ENCODE measurements at regions not wholly inside any gene's neighbourhood (a gene's known extent, or its start where the extent isn't known, plus 50 kb on each side); places are given as distances from the start of the nearest gene placed in this dataset.
A peak's percentile ranks its signal among the peaks of the same experiment; 100 is the strongest.

DNA sequence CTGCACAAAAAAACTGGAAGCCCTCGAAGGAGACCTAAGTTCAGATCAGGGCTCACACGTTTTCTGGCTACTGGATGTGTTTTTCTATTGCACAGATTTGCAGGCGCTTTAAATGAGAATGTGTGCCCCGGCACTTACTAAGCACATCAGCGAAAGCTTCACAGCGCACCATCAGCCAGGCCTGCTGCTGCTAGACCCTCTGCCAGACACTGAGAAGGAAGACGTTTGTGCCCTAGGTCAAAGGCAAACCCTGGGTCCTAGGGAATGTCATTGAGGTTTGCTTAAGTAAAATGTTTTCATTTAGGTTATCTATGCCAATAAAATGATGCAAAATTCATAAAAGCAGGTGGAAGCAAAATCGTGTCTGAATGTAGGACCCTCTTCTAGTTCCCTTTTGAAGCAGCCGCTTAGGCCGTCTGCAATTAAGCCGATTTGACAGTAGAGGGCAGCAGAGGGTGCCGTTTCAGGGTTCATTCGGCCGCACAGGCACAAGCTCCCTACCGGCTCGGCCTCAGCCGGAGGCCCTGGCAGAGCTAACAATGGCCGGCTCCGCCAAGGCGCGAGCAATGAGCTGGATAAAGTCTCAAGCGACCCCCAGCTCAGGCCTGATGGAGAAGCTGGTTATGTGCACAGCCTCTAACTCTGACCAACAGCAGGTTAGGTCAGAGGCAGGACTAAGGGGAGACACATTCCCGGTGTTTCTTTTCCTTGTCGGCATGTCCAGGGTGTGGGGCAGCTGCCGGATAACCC is 107.2 kb upstream of the FOXA2 start (continued):
- TF ChIP-seq, protein P1, sequence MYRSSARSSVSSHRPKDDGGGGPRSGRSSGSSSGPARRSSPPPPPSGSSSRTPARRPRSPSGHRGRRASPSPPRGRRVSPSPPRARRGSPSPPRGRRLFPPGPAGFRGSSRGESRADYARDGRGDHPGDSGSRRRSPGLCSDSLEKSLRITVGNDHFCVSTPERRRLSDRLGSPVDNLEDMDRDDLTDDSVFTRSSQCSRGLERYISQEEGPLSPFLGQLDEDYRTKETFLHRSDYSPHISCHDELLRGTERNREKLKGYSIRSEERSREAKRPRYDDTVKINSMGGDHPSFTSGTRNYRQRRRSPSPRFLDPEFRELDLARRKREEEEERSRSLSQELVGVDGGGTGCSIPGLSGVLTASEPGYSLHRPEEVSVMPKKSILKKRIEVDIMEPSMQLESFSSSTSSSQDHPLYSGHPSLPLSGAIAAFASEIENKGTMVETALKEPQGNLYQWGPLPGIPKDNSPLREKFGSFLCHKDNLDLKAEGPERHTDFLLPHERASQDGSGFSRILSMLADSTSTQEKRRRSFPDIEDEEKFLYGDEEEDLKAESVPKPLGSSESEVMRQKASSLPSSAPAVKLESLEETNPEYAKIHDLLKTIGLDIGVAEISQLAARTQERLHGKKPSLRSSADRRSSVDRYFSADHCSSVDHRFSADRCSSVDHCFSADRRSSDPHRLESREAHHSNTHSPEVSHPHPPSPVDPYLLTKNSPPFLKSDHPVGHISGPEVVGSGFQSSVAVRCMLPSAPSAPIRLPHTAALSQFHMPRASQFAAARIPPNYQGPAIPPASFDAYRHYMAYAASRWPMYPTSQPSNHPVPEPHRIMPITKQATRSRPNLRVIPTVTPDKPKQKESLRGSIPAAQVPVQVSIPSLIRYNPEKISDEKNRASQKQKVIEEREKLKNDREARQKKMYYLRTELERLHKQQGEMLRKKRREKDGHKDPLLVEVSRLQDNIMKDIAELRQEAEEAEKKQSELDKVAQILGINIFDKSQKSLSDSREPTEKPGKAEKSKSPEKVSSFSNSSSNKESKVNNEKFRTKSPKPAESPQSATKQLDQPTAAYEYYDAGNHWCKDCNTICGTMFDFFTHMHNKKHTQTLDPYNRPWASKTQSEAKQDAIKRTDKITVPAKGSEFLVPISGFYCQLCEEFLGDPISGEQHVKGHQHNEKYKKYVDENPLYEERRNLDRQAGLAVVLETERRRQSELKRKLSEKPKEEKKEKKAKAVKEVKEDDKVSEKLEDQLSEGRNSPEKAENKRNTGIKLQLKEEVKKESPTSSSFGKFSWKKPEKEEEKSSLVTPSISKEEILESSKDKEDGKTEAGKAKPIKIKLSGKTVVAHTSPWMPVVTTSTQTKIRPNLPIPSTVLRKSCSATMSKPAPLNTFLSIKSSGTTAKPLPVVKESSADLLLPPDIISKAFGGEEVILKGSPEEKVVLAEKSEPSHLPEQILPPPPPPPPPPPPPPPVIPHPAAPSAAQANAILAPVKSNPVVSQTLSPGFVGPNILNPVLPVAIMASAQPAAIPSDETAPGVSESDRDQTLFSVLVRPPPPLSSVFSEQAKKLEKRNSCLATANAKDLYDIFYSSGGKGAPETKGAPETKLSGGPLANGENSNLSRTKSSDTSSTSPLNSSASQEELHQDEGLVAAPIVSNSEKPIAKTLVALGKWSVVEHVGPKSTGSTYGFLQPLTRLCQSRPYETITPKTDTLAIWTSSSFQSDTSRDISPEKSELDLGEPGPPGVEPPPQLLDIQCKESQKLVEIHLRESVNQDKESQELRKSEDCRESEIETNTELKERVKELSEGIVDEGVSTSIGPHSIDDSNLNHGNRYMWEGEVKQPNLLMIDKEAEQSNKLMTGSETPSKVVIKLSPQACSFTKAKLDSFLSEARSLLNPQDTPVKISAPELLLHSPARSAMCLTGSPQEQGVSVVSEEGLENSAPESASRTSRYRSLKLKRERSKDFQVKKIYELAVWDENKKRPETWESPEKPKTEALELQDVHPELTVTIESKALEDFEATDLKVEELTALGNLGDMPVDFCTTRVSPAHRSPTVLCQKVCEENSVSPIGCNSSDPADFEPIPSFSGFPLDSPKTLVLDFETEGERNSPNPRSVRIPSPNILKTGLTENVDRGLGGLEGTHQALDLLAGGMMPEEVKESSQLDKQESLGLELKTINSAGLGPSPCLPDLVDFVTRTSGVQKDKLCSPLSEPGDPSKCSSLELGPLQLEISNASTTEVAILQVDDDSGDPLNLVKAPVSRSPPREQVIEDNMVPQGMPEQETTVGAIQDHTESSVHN (CRISPR knock-in tag; IDR thresholded peaks at IDR 0.05): 0 out of 2 replicates have a peak, but pooled peaks have one; percentile 51
- TF ChIP-seq ZNF747 (CRISPR knock-in tag; IDR thresholded peaks at IDR 0.05; ENCODE audit: borderline replicate concordance): no peak
- 0 out of 2 replicates have a peak, but pooled peaks have one; percentile 55 for TF ChIP-seq RNF2 (conservative IDR thresholded peaks at IDR 0.05; ENCODE audit: low read depth)
- TF ChIP-seq MEIS1 (CRISPR knock-in tag; IDR thresholded peaks at IDR 0.05; ENCODE audit: borderline replicate concordance): no peak; the same call in 1 of the 2 replicates
- TF ChIP-seq, protein P2, sequence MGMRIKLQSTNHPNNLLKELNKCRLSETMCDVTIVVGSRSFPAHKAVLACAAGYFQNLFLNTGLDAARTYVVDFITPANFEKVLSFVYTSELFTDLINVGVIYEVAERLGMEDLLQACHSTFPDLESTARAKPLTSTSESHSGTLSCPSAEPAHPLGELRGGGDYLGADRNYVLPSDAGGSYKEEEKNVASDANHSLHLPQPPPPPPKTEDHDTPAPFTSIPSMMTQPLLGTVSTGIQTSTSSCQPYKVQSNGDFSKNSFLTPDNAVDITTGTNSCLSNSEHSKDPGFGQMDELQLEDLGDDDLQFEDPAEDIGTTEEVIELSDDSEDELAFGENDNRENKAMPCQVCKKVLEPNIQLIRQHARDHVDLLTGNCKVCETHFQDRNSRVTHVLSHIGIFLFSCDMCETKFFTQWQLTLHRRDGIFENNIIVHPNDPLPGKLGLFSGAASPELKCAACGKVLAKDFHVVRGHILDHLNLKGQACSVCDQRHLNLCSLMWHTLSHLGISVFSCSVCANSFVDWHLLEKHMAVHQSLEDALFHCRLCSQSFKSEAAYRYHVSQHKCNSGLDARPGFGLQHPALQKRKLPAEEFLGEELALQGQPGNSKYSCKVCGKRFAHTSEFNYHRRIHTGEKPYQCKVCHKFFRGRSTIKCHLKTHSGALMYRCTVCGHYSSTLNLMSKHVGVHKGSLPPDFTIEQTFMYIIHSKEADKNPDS (CRISPR knock-in tag; IDR thresholded peaks at IDR 0.05): no peak
- no peak for TF ChIP-seq ZBTB42 (CRISPR knock-in tag; IDR thresholded peaks at IDR 0.05)
- TF ChIP-seq, protein P3, sequence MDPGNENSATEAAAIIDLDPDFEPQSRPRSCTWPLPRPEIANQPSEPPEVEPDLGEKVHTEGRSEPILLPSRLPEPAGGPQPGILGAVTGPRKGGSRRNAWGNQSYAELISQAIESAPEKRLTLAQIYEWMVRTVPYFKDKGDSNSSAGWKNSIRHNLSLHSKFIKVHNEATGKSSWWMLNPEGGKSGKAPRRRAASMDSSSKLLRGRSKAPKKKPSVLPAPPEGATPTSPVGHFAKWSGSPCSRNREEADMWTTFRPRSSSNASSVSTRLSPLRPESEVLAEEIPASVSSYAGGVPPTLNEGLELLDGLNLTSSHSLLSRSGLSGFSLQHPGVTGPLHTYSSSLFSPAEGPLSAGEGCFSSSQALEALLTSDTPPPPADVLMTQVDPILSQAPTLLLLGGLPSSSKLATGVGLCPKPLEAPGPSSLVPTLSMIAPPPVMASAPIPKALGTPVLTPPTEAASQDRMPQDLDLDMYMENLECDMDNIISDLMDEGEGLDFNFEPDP (CRISPR knock-in tag; conservative IDR thresholded peaks at IDR 0.05): no peak
- TF ChIP-seq ZNF329 (CRISPR knock-in tag; IDR thresholded peaks at IDR 0.05; ENCODE audit: low read depth): no peak
- 0 out of 2 replicates have a peak, but pooled peaks have one; percentile 32 for TF ChIP-seq SPEN (CRISPR knock-in tag; IDR thresholded peaks at IDR 0.05; ENCODE audit: low read depth)
- 0 out of 2 replicates have a peak, but pooled peaks have one; percentile 20 for TF ChIP-seq ZSCAN9 (CRISPR knock-in tag; IDR thresholded peaks at IDR 0.05; ENCODE audit: borderline replicate concordance)
- TF ChIP-seq, protein P4, sequence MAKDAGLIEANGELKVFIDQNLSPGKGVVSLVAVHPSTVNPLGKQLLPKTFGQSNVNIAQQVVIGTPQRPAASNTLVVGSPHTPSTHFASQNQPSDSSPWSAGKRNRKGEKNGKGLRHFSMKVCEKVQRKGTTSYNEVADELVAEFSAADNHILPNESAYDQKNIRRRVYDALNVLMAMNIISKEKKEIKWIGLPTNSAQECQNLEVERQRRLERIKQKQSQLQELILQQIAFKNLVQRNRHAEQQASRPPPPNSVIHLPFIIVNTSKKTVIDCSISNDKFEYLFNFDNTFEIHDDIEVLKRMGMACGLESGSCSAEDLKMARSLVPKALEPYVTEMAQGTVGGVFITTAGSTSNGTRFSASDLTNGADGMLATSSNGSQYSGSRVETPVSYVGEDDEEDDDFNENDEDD (CRISPR knock-in tag; IDR thresholded peaks at IDR 0.05; ENCODE audit: borderline replicate concordance): 0 out of 2 replicates have a peak, but pooled peaks have one; percentile 22
- peak; percentile 32; the same call in 1 of the 2 replicates for TF ChIP-seq GATAD2A (CRISPR knock-in tag; IDR thresholded peaks at IDR 0.05)

Measured in HepG2 (cell line).